NCI-H146 treated with DMSO at 0.1 percent for 48 hours (cell line): ENCODE measurements at regions not wholly inside any gene's neighbourhood (a gene's known extent, or its start where the extent isn't known, plus 50 kb on each side); places are given as distances from the start of the nearest gene placed in this dataset.

Experiments used
- DNase-seq: peaks from one replicate; lab custom pipeline; 2025; ENCODE audit not compliant: unreplicated experiment; lab: John Stamatoyannopoulos, UW

GRCh38 chr3:75985432-75985831 is 200.1 kb upstream of the ZNF717 start:
- no peak for DNase-seq

- no peak for DNase-seq
These were observed 224.9 kb upstream of the ZNF717 start for GRCh38 chr3:76010252-76010651.

GRCh38 chr3:76011121-76011520 is 225.8 kb upstream of the ZNF717 start:
- DNase-seq, result no peak

GRCh38 chr3:76015496-76015895 is 230.1 kb upstream of the ZNF717 start:
- no peak for DNase-seq

GRCh38 chr3:76016111-76016510 is 230.8 kb upstream of the ZNF717 start:
- DNase-seq, result no peak

- DNase-seq, result no peak
These were observed 231.6 kb upstream of the ZNF717 start for GRCh38 chr3:76016769-76017439.

GRCh38 chr3:76021376-76021775 is 236.0 kb upstream of the ZNF717 start:
- DNase-seq, result no peak

- DNase-seq, result no peak
These were observed 239.3 kb upstream of the ZNF717 start for GRCh38 chr3:76024640-76025039.

GRCh38 chr3:76025561-76025960 is 240.2 kb upstream of the ZNF717 start:
- no peak for DNase-seq

- no peak for DNase-seq
These were observed 241.0 kb upstream of the ZNF717 start for GRCh38 chr3:76026379-76026778.

GRCh38 chr3:76028774-76029173 is 243.4 kb upstream of the ZNF717 start:
- DNase-seq, result no peak

GRCh38 chr3:76034649-76035048 is 249.3 kb upstream of the ZNF717 start:
- DNase-seq, result no peak

GRCh38 chr3:76035117-76035516 is 249.8 kb upstream of the ZNF717 start:
- DNase-seq, result no peak

GRCh38 chr3:76038949-76039348 is 253.6 kb upstream of the ZNF717 start:
- DNase-seq, result no peak

GRCh38 chr3:76039431-76039830 is 254.1 kb upstream of the ZNF717 start:
- DNase-seq, result no peak

GRCh38 chr3:76040946-76041345 is 255.6 kb upstream of the ZNF717 start:
- no peak for DNase-seq

- no peak for DNase-seq
These were observed 258.4 kb upstream of the ZNF717 start for GRCh38 chr3:76043746-76044145.

GRCh38 chr3:76044601-76045600 is 259.6 kb upstream of the ZNF717 start:
- DNase-seq, result no peak

- DNase-seq, result no peak
These were observed 262.0 kb upstream of the ZNF717 start for GRCh38 chr3:76047368-76047767.

- DNase-seq, result no peak
These were observed 264.4 kb upstream of the ZNF717 start for GRCh38 chr3:76049776-76050175.

- DNase-seq, result no peak
These were observed 265.8 kb upstream of the ZNF717 start for GRCh38 chr3:76051145-76051544.

- DNase-seq, result no peak
These were observed 269.1 kb upstream of the ZNF717 start for GRCh38 chr3:76054404-76054803.
